HepG2 (cell line): ENCODE measurements at regions not wholly inside any gene's neighbourhood (a gene's known extent, or its start where the extent isn't known, plus 50 kb on each side); places are given as distances from the start of the nearest gene placed in this dataset.

Experiments used
- CTCF ChIP-seq: sonication (generic); formaldehyde crosslinking; IDR thresholded peaks from 2 replicates; pipeline ENCODE4 v1.5.0; 2020; ENCODE audit warnings: mild to moderate bottlenecking, missing genetic modification reagents, moderate library complexity
- ZEB1 ChIP-seq: IDR thresholded peaks from 2 replicates; pipeline ENCODE4 v1.6.1; 2012; ENCODE audit warnings: mild to moderate bottlenecking, low read depth, inconsistent platforms; ENCODE audit not compliant: insufficient replicate concordance

DNA sequence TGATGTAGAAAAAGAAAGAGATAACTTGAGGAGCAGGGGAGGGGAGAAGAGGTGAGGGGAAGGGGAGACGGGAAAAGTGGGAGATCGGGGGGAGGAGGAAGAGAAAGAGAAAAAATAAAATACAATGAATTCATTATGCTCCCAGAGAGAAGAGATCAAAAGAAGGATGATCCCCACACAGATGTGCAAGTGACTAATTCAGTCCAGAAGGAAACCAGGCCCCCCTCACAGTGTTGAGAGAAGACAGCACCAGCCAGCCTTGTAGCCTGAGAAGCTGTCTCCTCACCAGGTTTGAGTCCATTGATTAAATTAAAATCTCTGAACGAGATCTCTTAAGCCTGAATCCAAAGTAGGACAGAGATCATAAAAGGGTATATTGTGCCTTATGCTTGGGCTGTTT, 333.7 kb upstream of the NBEA start:
- no peak for TF ChIP-seq CTCF (CRISPR knock-in tag)
- TF ChIP-seq ZEB1 = no peak
